GM18517 (cell line): ENCODE measurements at regions not wholly inside any gene's neighbourhood (a gene's known extent, or its start where the extent isn't known, plus 50 kb on each side); places are given as distances from the start of the nearest gene placed in this dataset.

Experiments used
- ATAC-seq: cut with Tn5 transposase; IDR thresholded peaks from one replicate; pipeline ENCODE4 v1.9.1; 2021; ENCODE audit warnings: mild to moderate bottlenecking, moderate library complexity; ENCODE audit not compliant: unreplicated experiment

DNA sequence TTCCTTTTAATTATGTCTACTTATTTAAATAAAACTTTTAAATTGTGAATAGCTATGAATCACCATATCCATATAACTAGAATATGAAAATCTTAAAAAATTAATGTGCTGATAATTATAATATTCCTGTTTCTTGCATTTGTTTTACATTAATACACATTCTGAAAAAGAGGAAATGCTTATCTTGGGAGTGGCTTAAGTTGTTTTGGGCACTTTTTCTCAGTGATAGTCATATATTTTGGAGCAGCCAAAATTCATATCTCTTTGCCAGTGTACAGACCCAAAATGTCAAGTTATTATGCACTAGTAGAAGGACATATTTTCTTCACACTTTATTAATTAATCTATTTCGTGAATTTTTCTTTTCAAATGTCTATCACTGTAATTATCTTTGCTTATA, 838.5 kb downstream of the USP25 start:
- no peak for ATAC-seq

DNA sequence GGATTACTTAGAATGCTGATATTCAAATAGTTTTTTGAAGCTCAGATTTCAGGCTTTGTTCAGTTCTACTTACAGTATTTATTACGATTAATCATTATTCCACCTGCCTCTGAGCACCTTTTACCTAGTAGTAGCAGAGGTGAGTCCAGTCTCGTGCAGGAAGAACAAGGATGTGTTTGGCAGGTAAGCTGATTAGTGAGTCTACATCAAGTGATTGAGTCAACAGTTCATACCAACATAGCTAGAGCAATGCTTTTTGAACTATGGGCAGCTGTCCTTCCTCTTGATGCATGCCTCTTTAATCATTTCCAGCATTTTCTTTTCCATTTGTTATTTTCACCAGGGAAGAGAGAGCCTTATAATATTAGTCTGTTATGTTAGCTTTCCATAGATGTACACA, 838.9 kb downstream of the USP25 start:
- ATAC-seq, result no peak

DNA sequence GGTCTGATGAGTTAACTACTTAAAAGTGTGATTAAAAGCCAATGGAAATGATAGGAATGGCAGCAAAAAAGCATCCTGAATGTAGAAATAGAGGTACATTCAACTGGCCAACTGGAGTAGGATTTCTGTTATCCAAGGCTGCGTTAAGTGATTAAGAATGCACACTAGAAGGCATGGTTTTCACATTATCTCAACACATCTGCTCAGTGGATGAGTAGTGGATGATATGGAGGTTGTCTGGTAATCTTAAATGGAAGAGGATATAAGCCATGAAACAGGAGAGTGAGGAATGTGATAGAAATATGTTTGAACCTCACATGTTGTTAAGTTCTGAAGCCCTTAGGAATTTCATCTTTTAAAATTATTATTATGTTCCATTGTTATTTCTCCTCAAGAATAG, 839.9 kb downstream of the USP25 start:
- ATAC-seq, result no peak

DNA sequence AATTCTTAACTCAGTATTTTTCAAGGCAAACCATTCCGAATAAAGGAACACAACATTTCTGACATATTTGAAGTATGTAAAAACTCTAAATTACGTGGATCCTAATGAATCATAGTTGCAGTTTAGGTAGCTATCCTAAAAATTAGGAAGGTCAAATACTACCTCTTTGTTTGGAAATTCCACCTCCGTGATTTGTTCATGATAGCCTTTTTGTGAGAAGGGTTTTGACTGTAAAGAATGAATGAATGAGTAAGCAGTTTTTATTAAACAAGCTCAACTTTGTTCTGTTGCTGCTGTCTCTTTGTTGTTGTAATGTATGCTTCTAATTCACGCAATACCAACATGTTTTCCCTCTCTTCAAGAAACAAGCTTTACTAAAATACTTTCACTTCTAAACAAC, 840.4 kb downstream of the USP25 start:
- no peak for ATAC-seq

DNA sequence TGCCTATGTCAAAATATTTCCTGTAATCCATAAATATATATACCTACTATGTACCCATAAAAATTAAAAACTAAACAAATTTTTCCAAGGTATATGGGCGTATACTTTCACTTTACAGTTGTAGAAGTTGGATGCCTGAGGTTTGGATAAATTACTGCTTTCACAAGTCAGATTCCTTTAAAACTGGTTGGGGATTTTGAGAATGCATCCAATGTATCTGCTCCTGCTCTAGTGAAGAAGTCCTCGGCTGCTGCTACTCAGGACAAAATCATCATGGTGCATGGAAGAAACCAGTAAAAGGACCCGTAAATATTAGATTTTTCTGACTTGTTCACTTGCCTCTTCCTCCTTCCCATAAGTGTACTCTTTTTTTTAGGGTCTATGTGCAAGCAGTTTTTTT, 841.1 kb downstream of the USP25 start:
- ATAC-seq, result no peak

DNA sequence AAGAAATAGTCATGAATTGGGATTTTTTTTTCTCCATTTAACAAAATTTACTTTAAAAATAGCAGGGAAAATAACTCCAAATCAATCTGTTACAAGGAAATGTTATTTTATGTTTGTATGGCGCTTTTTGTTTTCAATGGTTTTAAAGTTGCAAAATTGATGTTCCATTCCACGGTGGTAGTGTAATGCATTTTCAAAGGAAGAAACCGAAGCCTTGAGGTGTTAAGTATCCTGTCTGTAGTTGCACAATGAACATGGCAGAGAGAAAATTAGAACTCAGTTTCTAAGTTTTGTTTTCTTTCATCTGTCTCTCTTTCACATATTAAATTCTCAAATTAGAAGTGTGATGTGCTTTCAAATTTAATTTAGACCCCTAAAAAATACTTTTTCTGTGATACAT, 841.8 kb downstream of the USP25 start:
- ATAC-seq, result no peak

DNA sequence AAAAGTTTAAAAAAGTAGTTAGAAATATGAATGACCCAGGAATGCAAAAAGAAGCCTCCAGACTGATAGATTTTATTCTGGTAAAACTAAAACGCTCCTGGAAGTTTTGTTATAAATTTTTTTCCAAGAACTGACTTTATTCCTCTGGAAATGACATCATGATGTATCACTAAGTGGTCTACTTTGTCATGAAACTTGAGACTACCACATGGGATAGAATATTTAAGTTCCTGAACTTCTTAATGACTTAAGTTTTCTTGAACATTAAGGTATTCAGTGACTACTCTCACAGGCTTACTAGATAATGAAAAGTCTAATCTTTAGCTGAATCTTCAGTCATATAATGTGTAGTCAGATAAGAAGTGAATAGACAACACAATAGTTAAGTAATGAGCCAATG, 842.2 kb downstream of the USP25 start:
- no peak for ATAC-seq

DNA sequence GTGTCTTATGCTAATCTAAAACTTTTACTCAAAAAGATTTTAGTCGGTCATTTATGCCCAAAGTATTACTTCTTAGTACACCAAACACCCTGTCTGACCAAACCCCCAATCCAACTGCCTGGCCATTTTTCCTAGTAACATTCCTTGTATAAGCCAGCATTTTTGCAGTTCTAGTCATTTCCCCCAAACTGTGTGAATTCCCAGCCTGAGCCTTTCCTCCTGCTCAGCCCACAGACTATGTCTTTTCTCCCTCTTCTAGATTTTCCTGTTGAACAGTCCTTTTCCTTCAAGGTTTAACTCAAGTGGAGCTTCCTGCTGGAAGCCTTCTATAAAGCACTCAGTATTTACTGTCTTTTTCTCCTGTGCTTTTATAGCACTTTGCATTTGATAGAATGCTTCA, 843.8 kb downstream of the USP25 start:
- no peak for ATAC-seq

DNA sequence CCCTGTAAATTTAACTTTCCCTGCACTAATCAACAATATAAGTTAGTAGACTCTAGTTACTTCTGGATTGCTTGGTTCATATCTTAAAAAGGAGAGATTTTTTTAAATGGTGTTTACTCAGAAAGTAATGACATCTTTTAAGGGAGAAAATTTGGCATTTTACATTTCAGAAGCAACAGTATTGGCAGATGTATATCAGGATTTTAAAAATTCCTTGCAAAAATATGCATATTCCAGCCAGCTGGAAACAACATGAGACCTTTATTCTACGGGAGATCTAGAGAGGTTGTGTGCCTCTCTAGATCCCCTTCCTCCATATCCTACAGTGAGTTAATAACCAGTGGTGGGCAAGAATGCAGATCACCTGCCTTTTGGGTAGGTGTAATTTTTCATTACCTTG, 848.2 kb downstream of the USP25 start:
- no peak for ATAC-seq

DNA sequence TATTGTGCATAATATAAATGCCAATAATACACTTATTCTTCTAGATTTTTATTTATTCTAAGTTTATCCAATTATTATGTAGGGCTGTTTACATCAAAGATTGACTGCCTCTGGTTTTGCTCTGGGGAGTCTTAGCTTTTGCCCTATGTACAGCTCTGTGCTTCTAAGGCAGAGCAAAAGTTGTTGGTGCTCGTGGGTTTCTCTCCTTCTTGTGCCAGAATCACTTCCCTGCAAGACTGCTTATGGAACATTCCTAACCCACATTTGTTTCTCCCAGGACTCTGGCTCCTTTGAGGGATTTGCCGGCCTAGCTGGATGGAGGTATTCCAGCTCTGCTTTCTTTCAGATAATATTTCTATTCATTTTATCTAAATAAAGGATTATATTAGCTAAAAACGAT, 849.1 kb downstream of the USP25 start:
- no peak for ATAC-seq

DNA sequence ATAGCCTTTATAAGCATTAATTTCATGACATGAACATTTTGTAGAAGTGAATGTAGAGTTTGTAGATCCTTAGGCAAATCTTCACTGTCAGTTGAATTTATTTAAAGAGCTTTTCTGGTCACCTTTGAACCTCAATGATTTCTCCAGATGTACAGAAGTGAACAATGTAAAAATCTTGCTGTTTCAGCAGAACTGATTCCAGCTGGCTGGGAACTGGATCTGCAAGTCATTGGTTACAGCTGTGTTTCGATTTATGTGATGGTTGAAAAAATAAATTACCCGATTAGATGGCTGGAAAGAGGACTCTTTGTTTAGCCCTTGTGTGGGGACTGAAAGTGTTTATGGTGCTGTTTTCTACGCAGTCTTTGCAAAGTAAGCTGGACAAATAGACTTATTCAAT, 849.8 kb downstream of the USP25 start:
- ATAC-seq, result no peak

DNA sequence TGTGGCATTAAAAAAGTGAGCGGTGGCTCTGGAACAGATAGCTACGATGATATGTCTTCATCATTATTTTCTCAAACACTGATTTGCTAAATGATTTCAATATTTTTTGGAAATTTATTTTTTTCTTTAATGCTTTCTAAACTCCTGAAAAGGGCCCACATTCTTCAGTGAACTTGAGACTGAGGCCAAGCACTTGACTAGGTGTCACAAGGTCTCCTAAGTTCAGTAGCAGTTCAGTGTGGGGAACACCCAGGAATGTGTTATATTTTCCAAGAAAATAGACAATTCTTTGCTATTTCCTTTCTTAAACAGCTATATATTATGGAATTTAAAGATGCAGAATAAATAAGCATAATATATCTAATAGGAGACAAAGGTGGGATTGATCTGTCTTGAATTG, 850.9 kb downstream of the USP25 start:
- no peak for ATAC-seq

DNA sequence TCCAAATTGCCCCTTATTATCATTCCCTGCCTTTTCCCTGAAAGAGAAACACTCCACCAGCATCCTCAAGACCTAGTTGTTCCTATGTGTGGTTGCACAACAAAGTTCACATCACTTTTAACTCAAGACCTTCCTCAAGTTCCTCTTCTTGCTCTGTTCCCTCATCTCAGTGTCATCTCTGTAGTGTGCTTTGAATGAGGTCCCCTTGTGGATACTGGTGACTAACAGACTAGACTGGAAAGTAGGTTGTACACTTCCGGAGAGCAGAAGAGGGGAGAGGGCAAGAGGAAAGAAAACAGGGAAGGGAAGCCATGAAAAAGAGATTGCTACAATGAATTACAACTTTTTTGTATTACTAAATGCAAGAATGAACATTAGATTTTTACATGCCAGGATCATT, 853.8 kb downstream of the USP25 start:
- no peak for ATAC-seq

DNA sequence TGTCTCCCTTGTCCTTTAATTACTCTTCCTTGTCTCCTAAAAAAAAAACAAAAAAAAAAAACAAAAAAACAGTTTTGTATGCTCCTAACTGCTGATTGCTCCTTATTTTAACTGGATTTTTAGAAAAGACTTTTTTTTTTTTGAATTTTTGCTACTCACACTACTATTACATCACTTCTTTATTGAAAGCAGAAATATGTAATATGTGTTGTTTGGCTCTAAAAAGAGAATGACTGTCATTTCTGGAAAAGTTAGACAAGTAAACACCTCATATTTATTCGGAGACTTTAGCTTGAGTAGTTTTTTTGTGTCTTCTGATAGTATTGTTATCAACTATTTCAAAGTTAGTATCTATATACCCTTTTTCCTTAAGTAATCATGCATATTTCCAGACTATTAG, 855.0 kb downstream of the USP25 start:
- no peak for ATAC-seq

DNA sequence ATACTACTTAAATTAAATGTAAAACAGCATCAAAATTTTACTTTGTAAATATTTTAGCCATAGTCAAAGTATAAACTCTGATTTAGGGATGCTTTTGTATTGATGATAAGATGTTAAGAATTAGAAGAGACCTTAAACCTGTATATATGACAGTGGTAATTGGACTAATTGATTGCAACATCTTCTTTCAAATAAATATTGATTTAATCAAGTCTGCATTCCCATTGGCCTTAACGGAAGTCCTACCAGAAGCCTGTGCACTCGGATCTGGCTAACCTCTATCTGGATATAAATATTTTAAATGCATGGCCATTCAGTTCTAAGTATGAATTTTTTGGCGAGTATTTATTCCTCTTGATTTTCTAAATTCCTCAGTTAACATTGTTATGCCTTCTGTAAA, 856.1 kb downstream of the USP25 start:
- ATAC-seq, result no peak

DNA sequence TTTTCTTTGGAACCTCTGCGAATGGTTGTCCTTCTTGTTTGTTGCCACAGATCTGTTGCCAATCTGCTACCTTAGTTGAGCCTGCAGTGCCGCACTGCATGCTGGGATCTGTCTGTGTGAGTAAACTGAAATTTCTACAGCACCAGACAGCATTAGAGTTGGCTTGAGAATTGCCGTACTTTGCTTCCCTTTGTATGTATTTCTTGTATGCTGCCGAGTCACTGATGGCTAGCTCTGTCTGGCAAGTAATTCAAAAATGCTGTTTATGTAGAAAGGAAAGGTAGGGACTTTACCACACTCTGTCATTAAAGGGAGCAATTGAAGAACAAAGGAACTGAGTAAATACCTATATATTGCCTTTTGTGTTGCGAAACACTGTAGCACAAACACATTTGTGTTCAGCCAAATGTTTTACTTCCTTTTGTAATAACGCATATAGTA, 857.4 kb downstream of the USP25 start:
- ATAC-seq, result no peak

DNA sequence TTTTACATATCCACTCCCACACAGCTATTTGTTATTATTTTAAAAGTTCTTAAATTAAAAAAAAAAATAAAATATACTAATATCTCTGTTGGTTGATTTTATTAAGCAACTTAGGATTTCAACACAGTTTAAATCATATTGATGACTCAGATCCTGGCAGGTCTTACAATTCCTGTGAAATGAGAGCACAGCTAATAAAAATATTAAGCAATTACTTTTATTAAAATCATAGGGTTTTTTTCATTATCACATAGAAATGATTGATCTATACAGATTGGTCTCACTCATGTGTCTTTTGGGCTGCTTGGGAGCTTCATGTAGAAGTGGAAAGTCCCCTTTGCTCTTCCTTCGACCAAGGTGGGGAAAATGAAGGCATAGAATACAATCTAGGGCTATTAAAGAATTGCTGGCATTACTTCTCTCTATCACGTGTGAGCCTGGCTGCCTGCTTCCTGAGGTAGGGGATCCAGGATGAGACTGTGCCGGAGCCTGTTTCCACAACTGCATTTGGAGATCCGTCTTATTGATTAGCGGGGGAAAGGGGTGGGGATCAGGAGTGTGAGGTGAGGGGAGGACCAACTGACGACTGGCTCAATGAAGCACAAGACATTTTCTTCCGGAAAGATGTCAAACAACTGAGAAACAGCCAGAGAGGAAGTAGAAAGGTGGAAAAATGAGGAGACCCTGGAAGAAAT, 858.0 kb downstream of the USP25 start:
- ATAC-seq, result no peak

DNA sequence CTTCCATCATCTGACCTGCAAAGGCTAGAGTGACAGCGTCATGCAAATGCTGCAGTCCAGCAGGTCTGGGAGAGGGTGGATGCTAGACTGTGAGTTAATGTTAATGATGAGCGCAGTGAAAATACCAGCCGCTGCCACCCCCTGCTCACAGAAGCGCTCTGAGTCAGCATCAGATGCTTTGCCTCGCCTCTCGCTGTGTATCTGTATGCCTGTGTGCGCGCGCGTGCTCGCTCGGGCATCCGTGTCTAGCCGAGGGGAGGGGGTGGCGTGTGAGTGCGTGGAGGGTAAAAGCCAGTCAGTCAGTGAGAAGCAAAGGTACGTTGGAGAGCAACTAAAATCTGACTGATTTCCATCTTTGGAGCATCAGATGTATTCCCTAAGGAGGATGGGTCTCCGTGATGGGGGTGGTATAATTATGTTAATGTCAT, 858.7 kb downstream of the USP25 start:
- ATAC-seq, result no peak

DNA sequence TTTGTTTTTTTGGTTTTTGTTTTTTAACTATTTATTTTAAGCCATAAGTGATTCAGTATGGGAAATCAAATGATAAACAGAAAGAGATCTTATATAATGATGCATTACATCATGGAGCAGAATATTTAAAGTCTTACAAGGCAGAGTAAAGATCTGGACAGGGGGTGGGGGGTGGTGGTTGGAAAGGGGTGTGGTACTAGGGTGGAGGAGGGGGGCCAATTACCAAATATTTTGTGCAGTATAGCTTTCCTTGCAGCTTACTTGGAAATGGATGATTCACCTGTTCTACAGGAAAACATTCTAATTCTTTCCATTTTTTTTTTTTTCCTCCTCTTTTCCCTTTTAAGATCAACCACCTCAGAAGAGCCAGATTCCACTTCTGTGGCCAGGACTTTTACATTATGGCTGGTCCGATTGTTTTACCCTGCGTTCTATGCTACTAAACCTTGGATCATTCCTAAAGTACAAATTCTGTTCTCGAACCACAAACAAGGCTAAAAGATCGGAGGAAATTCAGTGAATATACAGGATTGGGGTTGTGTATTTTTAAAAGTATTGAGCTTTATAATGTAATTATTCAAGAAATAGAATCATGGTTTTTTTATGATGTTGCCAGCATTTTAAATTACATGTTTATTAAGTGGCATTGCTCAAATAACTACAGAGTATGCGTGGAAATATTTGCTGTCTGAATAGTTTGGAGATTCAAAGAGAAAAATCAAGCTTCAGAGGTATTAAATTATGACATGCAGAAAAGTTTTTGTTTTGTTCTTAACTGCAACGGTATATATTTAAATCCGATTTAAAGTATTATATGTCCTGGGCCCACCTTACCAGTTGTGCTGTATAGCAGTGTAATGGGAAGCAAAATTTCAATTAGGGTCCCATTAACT, 859.5 kb downstream of the USP25 start:
- ATAC-seq, result no peak

DNA sequence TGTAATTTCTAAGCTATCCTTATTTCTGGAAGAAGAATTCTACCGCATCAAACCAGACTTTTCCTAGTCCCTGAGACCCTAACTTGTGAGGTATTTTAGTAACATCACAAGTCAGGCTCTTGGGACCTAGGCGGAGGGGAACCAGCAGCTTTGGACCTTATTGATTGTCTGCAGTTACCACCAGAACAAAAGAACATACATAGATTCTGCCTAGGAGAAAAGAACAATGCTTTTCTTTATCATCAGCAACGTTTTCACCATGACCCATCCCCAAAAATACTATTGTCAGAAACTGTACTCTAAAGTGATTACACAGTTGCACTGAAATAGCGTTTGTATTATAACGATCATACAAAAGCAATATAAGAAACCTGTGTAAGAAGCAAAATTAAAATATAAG, 860.4 kb downstream of the USP25 start:
- no peak for ATAC-seq

DNA sequence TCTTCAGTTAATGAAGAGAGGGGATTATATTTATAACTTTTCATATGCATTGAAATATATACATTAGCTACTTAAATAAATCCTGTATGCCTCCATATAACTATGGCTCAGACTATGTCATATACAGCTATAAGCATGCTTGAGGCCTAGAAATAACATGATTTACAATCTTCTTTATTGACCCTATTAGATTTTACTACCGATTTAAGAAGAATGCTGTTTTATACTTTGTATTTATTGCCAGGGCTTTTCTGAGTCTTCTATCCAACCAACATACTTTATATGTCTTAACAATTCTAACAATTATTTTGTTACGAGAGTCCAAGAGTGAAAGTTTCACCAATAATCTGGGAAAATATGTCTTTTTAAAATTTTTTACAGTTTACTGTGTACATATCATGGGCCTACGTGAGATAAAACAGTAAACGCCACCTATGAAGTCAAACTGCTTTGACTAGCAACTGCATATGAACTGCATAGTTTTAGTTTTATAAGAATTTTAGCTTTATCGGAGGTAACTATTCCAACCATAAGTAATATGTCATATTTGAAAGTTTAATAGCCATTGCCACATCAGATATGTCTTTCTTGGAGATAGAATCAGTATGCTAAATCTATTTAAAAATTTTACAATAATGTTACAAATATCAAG, 861.0 kb downstream of the USP25 start:
- no peak for ATAC-seq

DNA sequence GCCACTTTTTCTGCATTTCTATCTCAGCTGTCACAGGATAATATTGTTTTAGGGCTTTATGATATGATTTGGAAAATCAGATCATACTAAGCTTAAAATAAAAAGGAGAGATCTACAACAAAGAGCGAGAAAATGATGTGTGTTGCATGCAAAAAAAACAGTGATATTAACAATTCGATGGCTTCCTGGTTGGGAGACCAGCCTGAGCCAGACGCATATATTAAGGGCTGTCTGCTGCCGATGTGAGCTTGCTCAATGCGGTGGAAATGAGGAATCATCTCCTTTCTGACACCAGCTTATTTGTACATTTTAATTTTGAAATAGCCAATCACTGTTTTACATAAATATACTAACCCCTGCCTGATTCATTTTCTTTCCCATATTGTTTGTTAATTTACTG, 862.6 kb downstream of the USP25 start:
- no peak for ATAC-seq
